B cell (primary cell): ENCODE measurements at regions not wholly inside any gene's neighbourhood (a gene's known extent, or its start where the extent isn't known, plus 50 kb on each side); places are given as distances from the start of the nearest gene placed in this dataset.

ENCODE experiments used
- ATAC-seq: fragments of 200-7000 bp; cut with Tn5 transposase; one replicate; pipeline ENCODE4 v1.10.0; 2021; ENCODE audit warnings: low read depth, mild to moderate bottlenecking, moderate number of reproducible peaks, moderate library complexity
- CTCF ChIA-PET: fragments of 350-600 bp; sonication (Branson Sonifier 250); formaldehyde crosslinking; loops from one replicate; lab custom pipeline; 2021; ENCODE audit warnings: antibody characterized with exemption, inconsistent platforms; lab: Charles Lee
- POLR2A ChIA-PET: fragments of 350-600 bp; sonication (Branson Sonifier 250); formaldehyde crosslinking; loops from one replicate; lab custom pipeline; 2021; ENCODE audit warnings: antibody characterized with exemption; lab: Charles Lee
- DNase-seq: peaks from one replicate; pipeline ENCODE4 v3.0.0; 2013
- H2AFZ ChIP-seq: 2 replicates; pipeline ENCODE4 v1.6.1; 2012; ENCODE audit warnings: mild to moderate bottlenecking, low read depth, low read length; ENCODE audit not compliant: insufficient read depth, poor library complexity, severe bottlenecking
- H3K27ac ChIP-seq, 2 donors: 1 replicate in 1 of 2; 2 replicates in 1 of 2; pipeline ENCODE4 v1.5.1; 2012 to 2013; ENCODE audit warnings: low read length in 2 of 2, mild to moderate bottlenecking in 2 of 2, moderate library complexity in 1 of 2
- H3K27me3 ChIP-seq, 4 experiments: fragments of 200-600 bp in 1 of 4; sonication (generic) in 1 of 4; replicated peaks in 1 of 4; 1 replicate in 2 of 4; 2 replicates in 2 of 4; pipeline versions ENCODE4 v1.6.1 to v1.7.0; 2013 to 2016; ENCODE audit warnings: low read length in 3 of 4, mild to moderate bottlenecking in 2 of 4, mixed read lengths in 1 of 4, moderate library complexity in 1 of 4; ENCODE audit not compliant: insufficient read depth in 4 of 4, control insufficient read depth in 3 of 4; ENCODE audit errors: control extremely low read depth in 1 of 4
- H3K36me3 ChIP-seq, 2 experiments: replicated peaks in 1 of 2; 1 replicate in 1 of 2; 2 replicates in 1 of 2; pipeline versions ENCODE4 v1.6.1 to v1.7.1; 2013; ENCODE audit warnings: low read length in 1 of 2; ENCODE audit not compliant: insufficient read depth in 2 of 2, control insufficient read depth in 1 of 2; ENCODE audit errors: control extremely low read depth in 1 of 2, extremely low read depth in 1 of 2
- H3K4me1 ChIP-seq, 2 donors: fragments of 200-600 bp in 1 of 2; sonication (generic) in 1 of 2; 1 replicate in 1 of 2; 2 replicates in 1 of 2; pipeline versions ENCODE4 v1.5.1 to v1.6.1; 2013 to 2017; ENCODE audit warnings: low read length in 2 of 2; ENCODE audit not compliant: control insufficient read depth in 2 of 2, insufficient read depth in 2 of 2
- H3K4me2 ChIP-seq: replicated peaks from 2 replicates; pipeline ENCODE3; 2012; ENCODE audit warnings: mild to moderate bottlenecking, low read depth, low read length; ENCODE audit not compliant: poor library complexity, severe bottlenecking
- H3K4me3 ChIP-seq, 5 experiments: fragments of 200-600 bp in 1 of 5; sonication (generic) in 1 of 5; 1 replicate in 3 of 5; 2 replicates in 2 of 5; pipeline versions ENCODE4 v1.5.1 to v1.7.0; 2011 to 2016; ENCODE audit warnings: low read length in 4 of 5, mild to moderate bottlenecking in 4 of 5, low read depth in 2 of 5, control low read depth in 1 of 5, moderate library complexity in 1 of 5; ENCODE audit not compliant: insufficient read depth in 1 of 5; ENCODE audit errors: control extremely low read depth in 1 of 5, extremely low read depth in 1 of 5
- H3K79me2 ChIP-seq: fragments of 200-600 bp; sonication (generic); one replicate; pipeline ENCODE4 v1.6.0; 2016; ENCODE audit warnings: low read length; ENCODE audit not compliant: control insufficient read depth, insufficient read depth
- H3K9ac ChIP-seq: fragments of 200-600 bp; sonication (generic); 2 replicates; pipeline ENCODE4 v1.6.1; 2017; ENCODE audit warnings: mild to moderate bottlenecking, low read length, moderate library complexity
- H3K9me3 ChIP-seq, 3 donors: one replicate each; pipeline versions ENCODE4 v1.6.1 to v1.7.1; 2013; ENCODE audit warnings: low read length in 2 of 3; ENCODE audit not compliant: control insufficient read depth in 2 of 3, insufficient read depth in 1 of 3; ENCODE audit errors: control extremely low read depth in 1 of 3
- H4K20me1 ChIP-seq: 2 replicates; pipeline ENCODE4 v1.6.0; 2012; ENCODE audit warnings: mild to moderate bottlenecking, low read length; ENCODE audit not compliant: insufficient read depth, control insufficient read depth, poor library complexity, severe bottlenecking
- H3K27ac Mint-ChIP-seq: one replicate; pipeline ENCODE4 v1.8.0; 2021; ENCODE audit warnings: mixed read lengths
- H3K27me3 Mint-ChIP-seq: one replicate; pipeline ENCODE4 v1.8.0; 2021; ENCODE audit warnings: mixed read lengths
- H3K4me1 Mint-ChIP-seq: one replicate; pipeline ENCODE4 v1.8.0; 2021; ENCODE audit warnings: mixed read lengths
- H3K4me3 Mint-ChIP-seq: one replicate; pipeline ENCODE4 v1.8.0; 2021; ENCODE audit warnings: mixed read lengths
- H3K9me3 Mint-ChIP-seq: one replicate; pipeline ENCODE4 v1.8.0; 2022; ENCODE audit warnings: mixed read lengths; ENCODE audit not compliant: insufficient read depth
- CTCF ChIP-seq: fragments of 200-600 bp; IDR thresholded peaks from one replicate; pipeline ENCODE4 v1.8.0; 2022; ENCODE audit warnings: antibody characterized with exemption, mild to moderate bottlenecking
- EZH2 ChIP-seq: IDR thresholded peaks from 2 replicates; pipeline ENCODE4 v1.6.1; 2012; ENCODE audit warnings: borderline replicate concordance, low read depth, mild to moderate bottlenecking, moderate library complexity, low read length; ENCODE audit not compliant: insufficient read depth, poor library complexity, severe bottlenecking
- WGBS: methylation state at CpG from one replicate; pipeline ENCODE4 v1.1.5; 2013; ENCODE audit warnings: missing lambda C conversion rate; ENCODE audit not compliant: insufficient coverage; 5-methylcytosine and 5-hydroxymethylcytosine counted together
- intact Hi-C: fragments of 100-400 bp; cut with micrococcal nuclease; formaldehyde crosslinking; loops from one replicate; pipeline ENCODE4 v1.10.0; 2022

DNA sequence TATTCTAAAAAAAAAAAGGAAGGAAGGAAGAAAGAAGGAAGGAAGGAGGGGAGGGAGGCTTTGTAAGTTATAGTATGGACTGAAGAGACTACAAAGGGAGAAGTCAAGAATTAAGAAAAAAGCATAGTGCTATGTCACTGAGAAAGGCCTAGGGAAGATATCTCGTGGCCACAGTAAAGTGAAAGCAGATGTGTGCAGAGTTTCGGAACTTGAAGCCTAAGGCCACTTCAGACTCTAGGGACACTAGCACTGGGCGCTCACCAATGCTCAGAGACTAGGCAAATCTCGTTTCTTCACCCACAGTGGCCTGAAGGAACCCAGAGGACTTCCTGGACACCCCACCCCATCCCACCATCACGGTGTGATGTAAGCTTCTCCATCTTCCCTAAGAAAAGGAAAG, 181.4 kb upstream of the TRPM3 start:
- intact Hi-C loops: no loop called here
- Mint-ChIP-seq H3K4me3 (no peak overlapping the region), H3K27ac (no peak overlapping the region), H3K9me3 (no peaks in the 10 kb centered on the region), H3K27me3 (peaks cover 7% of the 10 kb centered on the region), H3K4me1 (no peaks in the 10 kb centered on the region)
- CTCF ChIA-PET: no interaction called here
- Histone ChIP-seq H2AFZ (no peak overlapping the region), H3K27me3 (peaks cover 0 to 5% (median 0%) of the 10 kb centered on the region in 4 experiments), H3K79me2 (no peaks in the 10 kb centered on the region), H3K4me3 (no peak overlapping the region), H4K20me1 (no peaks in the 10 kb centered on the region), H3K9ac (no peak overlapping the region), H3K27ac (no peak overlapping the region), H3K36me3 (no peaks in the 10 kb centered on the region), H3K4me1 (no peaks in the 10 kb centered on the region), H3K4me2 (no peak overlapping the region), H3K9me3 (no peaks in the 10 kb centered on the region)
- ATAC-seq: no peak
- 81% methylated on average over 3 of the region's 5 CpGs for WGBS
- no peak for DNase-seq
- TF ChIP-seq EZH2: no peak
- no peak for TF ChIP-seq CTCF
- POLR2A ChIA-PET: no interaction called here

GRCh38 chr9:71295928-71296327, 174.5 kb upstream of the TRPM3 start:
- no peak overlapping the region for H3K4me3 ChIP-seq
- no CpG with 5 or more reads among the region's 3 CpGs for WGBS
- ChIA-PET POLR2A (no interaction called here), CTCF (interaction anchor here (0.8 kb wide), 1 partner anchor 11 kb away, joined by 4 read pairs; no protein-coding TSS in a partner anchor)
- H3K4me2 ChIP-seq: no peak overlapping the region
- DNase-seq (no peak), ATAC-seq (no peak)
- intact Hi-C loops: no loop called here
- H3K9me3 Mint-ChIP-seq: no peaks in the 10 kb centered on the region
- no peak overlapping the region for H3K27ac ChIP-seq
- peaks cover 0 to 5% (median 0%) of the 10 kb centered on the region in 4 experiments for H3K27me3 ChIP-seq
- H3K36me3 ChIP-seq: no peaks in the 10 kb centered on the region
- H3K79me2 ChIP-seq: no peaks in the 10 kb centered on the region
- H3K4me1 Mint-ChIP-seq: no peaks in the 10 kb centered on the region
- H4K20me1 ChIP-seq: no peaks in the 10 kb centered on the region
- H3K9ac ChIP-seq: no peak overlapping the region
- H3K4me1 ChIP-seq: no peaks in the 10 kb centered on the region
- H3K9me3 ChIP-seq: no peaks in the 10 kb centered on the region
- H3K4me3 Mint-ChIP-seq: no peak overlapping the region
- H3K27ac Mint-ChIP-seq: no peak overlapping the region
- H3K27me3 Mint-ChIP-seq: no peaks in the 10 kb centered on the region
- TF ChIP-seq CTCF (no peak), EZH2 (no peak)
- no peak overlapping the region for H2AFZ ChIP-seq
